ENCODE measurements at regions not wholly inside any gene's neighbourhood (a gene's known extent, or its start where the extent isn't known, plus 50 kb on each side); places are given as distances from the start of the nearest gene placed in this dataset.
"Not testable (repeated sequence)": the region's sequence is repeated elsewhere in the genome, so short reads cannot be mapped to it uniquely, and the experiment has no call there.

DNA sequence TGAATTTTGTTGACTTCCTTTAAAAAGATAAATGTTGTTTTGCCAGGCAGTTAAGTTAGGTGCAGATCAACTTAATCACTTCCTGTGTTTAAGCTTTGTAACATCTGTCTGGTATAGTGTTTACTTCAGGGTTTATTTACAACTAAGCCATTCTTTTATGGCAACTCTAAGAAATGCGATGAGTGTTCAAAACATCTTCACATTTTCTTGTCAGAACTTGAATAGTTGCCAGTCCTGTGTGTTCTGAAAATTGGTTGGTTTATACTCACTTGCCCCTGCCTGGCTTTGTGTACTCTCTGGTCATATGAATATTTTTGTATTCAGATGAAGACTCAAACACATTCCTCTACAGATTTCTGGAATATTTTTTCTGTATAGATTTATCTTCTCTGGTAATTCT, 327.2 kb downstream of the MDFIC start:
- DNase-seq = no peak

DNA sequence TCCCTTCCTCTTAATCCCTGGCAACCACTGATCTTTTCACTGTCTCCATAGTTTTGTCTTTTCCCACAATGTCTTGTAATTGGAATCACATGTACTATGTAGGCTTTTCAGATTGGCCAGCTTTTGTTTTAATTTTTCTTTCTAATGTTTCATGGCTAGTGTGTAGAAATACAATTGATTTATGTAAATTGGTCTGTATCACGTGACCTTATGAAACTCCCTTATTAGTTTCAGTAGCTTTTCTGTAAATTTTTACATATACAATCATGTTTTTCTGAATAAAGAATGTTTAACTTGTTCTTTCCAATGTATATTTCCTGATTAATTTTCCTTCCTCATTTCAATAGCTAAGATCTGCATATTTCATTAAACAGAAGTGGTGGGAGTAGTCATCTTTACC, 319.3 kb downstream of the MDFIC start:
- no peak for DNase-seq

DNA sequence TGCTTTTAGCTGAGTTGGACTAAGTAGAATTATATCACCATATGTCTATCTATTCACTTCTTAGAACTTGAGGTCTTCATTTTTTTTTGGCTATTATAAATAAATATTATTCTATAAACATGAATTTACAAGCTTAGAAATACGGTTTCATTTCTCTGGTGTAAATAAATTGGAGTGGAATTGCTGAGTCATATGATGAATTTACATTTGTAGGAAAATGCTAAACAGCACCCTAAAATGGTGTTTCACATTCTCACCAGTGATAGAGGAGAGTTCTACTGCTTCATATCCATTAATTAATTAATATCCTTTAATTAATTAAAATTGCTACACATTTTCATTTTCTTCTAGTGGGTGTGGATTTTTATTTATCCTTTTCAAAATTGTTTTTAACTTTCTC, 318.3 kb downstream of the MDFIC start:
- no peak for DNase-seq

DNA sequence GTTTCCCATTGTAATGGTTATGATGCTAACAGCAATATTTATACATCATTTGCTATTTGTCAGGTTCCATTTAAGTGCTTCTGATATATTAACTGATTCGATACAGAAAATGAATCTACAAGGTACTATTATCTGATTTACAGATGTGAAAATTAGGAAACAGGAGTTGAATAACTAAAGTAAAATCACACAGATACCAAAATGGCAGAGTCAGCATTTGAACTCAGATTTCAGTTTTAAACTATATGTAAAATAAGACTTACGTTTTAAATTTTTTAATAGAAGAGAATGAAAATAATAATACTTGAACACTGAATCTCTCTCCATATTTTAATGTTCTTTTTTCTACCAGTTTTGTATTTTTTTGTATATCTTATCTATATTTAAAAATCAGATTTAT, 313.2 kb downstream of the MDFIC start:
- no peak for DNase-seq

DNA sequence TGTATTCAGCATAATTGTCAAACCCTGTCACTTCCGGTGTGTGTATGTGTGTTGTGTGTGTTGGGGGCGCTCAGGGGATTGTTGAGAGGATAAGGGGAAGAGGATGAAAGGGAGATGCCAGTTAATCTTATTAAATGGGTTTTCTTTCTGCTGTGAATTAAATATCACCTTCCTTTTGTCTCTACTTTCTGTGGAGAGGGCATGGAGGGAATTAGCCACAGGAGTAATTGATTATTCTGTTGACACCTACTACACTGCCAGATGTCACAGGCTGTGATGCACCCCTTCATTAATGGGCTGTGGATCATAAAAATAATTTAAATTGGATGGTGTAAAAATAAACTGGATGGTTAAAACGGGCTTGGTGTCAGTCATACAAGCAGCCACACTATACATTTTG, 311.9 kb downstream of the MDFIC start:
- no peak for DNase-seq

DNA sequence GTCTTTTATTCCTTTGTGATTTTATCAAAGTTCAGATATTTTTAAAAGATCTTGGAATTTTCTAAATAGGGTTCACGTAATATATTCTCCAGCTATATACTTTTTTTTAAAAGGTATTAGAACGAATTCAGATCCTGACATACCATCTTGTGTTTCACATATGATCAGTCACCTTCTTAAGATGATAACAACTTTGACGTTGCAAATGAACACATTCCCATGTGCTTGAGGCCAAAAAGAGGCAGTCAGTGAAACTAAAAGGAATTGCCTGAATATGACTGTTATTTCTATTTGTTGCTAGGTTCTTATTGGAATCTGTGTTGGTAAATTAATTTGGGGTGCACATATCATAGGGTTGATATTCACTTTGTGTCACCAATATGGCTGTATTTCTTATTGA, 310.1 kb downstream of the MDFIC start:
- no peak for DNase-seq

DNA sequence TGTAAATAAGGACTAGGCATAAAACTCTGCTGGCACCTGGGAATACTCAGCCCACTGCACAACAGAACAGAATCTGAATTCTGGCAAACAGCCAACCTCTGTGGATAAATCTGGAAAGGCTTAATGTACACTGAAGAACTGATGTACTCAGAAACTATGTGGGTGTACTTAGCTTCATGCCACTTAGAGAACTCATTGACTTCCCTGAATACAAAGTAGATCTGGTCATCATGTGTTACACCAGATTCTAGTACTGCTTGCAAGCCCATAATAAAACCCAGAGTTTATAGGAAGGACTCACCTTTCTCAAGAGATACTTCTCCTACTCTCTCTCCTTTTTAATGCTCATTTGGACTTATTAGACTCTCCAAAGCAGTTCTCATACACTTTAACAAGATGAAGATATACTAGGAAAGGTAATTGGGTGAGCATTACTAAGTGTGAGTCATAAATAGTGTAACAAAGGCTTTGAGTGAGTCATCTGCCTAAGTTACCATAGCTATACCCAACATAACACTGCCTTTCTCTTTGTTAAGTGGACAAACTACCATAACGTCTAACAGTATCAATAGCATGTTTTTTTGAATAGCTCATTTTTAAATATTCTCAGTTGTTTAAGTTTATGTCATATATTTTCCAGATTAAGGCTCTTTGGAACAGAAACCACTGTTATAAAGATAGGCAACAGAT, 309.1 kb downstream of the MDFIC start:
- DNase-seq = peak; percentile 57

DNA sequence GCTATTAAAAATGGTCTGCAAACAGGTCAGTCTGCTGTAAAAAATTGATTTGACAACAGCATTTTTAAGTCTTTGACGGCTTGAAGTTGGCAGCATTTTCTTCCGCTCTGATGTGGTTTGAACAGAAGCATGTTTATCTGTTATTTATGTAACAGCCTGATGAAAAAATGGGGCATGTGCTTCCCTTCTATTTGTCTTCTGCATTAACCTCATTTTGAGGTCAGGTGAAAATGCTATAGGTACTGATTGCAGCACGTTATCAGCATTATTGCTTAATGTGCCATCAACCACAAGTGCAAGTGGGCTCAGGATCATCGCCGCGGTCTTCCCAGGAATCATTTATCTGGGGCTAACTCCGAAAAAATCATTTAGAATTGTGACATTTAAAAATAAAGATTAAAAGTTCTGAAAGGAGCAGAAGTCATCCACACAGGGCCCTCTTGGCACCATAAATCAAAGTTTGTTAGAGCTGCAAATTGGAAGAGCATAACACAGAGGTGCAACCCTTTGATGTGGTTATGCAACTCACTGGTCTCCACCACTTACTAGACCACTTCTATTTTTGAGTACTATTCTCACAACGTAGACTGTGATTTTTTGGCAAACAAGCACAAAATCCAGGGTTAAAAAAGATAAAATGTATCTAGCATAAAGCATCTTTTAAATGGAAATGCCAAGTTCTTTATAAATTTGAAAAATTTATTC, 307.7 kb downstream of the MDFIC start:
- DNase-seq = no peak

DNA sequence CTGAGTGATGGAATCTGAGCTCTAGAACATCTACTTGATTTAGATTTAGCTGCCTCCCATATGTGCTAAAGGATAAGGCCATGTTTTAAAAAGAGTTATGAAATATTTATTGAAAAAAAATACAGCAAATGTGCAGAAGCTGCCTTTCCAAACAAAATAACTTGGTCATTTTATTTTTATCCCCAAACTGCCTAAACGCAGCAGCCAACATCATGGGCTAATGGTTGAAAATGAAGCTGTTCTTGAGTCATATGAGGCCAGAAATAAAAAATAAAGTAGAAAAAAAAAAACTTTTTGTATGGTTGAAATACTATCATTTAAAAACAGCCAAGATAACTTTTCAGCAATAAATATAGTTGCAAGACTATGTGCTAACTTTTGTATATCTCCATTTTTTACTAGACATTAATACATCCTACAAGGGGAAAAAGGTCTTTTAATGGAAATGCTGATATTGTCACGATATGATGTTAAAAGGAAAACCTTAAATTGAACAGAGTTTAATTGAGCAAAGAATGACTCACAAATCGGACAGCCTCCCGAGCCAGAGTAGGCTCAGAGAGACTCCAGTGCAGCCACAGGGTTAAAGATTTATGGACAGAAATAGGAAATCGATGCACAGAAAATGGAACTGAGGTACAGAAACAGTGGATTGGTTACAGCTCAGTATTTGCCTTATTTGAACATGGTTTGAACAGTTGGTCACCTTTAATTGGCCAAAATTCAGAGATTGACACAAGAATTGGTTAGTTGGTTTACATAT, 305.8 kb downstream of the MDFIC start:
- DNase-seq = no peak

DNA sequence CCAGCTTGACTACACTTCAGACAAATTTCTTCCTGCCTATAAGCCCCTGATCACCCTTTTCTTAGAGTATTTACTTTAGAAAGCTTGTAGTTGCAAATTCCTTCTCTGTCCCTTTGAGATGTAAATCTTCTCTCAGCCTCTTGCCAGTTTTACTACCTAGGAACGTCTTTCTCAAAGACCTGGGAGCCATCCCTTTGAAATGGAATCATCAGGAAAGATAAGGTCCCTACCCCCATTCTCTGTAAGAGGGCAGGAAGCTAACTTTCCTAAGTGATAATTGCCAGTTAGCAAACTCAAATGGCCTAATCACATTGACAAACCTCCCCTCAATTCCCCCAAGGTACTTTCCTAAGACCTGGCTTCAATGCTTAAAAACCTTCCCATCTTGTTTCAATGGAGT, 304.5 kb downstream of the MDFIC start:
- no peak for DNase-seq

DNA sequence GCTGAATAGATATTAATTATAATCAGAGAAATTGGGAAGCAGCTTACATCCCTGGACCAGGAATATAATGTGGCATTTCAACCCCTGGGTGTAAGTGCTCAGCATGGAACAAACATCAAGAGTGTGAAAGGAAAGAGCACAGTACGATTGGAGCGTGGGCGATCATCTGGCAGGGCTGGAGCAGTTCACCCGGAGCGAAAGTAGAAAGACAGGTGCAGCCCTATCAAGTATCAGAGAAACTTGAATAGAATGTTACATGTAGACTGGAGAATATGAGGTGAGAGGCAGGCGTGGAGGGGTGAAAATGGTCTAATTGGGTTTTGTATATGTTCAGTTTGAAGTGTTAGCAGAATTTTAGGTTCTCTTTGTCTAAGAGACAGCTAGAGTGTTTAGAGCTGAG, 303.0 kb downstream of the MDFIC start:
- DNase-seq = no peak

DNA sequence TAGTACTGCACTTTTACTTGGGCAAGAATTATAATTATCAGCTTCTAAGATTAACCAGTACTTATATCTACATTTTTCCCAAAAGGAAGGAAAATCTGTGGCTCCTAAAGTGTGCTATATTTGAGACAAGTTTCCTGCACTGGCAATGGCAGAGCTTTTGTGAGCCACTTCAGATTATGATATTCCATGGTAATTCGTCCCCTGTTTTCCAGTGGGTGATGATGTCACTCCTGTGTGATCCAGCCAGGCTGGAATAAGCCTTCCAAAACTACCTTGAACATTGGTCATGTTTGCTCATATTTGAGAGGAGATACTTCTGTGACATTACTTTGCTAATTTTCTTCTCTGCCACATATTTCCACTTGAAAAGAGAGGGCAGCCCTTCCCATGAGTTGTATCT, 302.1 kb downstream of the MDFIC start:
- DNase-seq = no peak

DNA sequence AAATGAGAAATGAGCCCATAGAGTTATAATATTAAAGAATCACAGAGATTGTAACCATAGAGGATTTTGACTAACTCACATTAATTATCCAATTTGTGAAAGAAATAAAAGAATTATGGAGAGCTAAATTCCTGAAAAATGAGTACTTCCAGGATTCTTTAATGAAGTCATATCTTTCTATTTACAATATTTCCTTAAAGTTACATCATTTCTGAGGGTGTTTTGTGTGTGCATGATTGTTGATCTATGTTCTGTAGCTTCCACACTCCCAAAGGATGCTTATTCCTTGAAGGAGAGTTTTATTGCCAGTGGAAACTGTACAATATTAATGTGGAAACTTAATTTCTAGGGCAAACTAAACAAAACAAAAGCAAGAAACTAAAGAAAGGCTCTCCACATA, 299.6 kb downstream of the MDFIC start:
- DNase-seq = no peak

DNA sequence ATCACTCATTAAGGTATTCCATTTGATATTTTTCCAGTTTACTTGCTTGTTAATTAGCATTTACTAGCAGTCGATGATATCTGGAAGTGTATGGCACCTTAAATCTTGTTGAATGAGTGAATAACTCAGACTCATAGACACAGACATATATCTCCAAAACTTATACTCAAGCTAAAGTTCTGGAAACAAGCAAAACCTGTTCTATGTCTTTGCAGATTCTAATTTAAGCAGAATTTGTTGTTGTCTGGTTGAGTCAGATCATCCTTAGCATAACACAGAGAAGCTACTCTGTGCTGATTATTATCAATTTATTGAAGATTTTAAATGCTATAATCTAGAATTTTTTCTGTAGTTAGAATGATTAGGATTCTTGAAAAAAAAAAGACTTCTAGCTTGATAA, 296.2 kb downstream of the MDFIC start:
- DNase-seq = no peak

DNA sequence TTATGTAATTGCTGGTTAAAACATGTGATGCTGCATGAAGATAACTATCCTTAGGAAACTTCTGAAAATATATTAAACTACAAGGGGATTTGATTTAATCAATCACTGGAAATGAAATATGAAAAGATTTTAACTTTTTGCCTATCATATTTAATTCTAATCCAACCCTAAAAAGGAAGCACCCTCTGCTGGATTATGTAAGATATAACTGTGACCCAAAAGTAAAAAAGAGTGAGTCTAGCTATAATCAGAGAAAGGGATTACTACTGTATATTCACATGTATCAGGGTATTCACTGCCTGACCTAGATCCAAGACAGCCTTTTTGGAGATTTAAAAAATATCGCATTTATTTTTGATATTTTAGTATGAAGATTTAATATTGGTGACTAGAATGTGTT, 295.5 kb downstream of the MDFIC start:
- DNase-seq = no peak

DNA sequence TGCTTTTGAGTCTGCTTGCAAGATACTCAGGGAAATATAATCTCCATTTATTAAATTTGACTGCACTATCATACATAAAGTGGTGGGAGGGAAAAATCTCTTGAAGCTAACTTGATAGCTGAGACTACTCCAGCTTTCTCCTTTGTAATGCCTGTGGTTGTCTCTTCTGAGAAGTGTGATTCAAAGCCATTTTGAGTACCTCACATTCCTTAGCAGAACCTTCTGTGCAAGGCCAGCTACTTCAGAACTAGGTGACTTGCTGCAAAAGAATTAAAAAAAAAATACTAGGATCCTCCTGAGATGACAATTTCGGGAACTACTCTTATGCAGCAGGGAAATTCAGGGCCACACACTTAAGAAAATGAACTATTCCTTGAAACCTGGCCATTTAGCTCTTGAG, 294.8 kb downstream of the MDFIC start:
- DNase-seq = no peak

DNA sequence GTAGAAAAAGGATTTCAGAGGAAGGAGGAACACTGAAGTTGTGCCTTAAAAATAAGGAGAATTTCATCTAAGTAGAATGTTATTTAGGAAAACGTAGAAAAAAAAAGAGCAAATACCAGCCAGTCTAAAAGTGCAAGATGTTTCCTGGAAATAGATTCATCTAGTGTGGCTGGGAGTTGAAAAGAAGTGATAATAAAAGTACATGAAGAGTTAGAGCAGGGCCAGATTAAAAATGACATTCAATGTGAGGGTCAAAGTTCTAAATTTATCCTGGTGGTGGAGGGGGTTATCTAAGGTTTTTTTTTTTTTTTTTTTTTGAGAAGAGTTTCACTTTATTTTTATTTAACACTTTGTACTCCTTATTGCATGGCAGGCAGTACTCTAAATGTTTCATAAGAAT, 289.3 kb downstream of the MDFIC start:
- no peak for DNase-seq

DNA sequence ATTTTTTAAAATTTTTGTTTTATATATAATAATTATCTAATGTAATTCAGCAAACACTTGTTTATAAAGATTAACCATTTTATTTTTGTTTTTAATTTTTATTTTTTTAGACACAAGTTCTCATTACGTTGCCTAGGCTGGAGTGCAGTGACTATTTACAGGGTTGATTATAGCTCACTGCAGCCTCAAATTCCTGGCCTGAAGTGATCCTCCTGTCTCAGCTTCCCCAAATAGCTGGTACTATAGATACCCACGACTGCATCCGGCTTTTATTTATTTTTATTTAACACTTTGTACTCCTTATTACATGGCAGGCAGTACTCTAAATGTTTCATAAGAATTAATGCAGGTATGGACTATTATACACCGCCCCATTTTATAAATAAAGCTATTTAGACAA, 288.7 kb downstream of the MDFIC start:
- no peak for DNase-seq

DNA sequence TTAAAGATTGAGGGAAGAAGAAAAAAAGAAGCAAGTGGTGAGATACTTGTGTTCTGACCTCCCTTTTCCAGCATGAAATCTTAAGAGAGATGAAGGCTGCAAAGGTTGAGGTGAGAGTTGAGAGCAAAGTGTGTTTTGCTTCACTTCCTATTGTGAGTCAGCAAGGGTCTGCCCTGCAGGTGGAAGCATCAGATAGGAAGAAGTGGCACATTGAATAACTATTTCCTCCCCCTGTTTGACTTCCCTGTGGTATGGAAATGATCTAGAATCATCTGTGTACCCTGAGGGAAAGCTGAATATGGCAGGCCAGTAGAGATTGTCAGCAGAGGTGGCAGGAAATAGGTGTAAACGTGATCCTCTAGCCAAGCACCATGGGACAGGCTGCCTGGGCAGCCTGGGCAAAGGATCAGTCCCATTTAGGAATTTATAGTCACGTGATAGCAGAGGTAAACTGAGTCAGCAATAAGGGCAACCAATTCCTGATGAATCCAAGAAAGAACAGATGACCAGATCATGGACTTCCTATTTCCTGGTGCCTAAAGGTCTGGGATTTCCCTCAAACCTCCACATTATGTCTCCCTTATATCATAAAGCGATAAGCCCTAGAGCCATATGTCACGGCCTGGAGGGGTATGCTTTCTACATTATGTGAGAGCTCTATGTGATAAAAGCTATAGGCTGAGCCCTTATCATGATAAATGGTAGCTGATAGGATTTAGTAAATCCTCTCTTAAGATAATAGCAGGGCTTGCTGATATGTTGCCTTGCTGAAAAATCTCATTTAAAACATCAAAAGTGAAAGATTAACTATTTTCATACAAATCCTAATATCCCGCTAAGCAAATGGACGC, 287.0 kb downstream of the MDFIC start:
- no peak for DNase-seq

DNA sequence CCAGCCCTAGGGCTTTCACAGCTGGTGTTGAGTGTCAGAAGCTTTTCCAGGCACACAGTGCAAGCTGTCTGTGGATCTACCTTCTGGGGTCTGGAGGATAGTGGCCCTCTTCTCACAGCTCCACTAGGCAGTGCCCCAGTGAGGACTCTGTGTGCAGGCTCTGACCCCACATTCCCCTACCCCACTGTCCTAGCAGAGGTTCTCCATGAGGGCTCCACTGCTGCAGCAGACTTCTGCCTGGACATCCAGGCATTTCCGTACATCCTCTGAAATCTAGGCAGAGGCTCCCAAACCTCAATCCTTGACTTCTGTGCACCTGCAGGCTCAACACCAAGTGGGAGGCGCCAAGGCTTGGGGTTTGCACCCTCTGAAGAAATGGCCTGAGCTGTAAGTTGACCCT, 284.5 kb downstream of the MDFIC start:
- not testable (repeated sequence) for DNase-seq

DNA sequence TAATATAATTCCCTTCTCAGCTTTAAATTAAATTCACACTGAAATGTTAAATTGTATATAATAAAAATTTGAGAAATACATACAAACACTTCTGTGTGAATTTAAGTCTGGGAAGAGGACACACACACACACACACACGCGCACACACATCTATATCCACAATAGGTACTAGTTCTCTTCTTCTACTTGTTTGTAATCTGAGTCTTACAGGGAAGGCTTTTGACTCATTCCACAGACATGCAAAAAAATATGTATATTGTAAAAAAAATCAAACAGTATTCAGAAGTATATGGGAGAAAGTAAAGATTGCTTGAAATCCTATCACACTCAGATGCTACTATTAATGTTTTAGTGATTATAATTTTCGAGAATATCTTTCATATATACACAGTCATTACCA, 276.2 kb downstream of the MDFIC start:
- no peak for DNase-seq

DNA sequence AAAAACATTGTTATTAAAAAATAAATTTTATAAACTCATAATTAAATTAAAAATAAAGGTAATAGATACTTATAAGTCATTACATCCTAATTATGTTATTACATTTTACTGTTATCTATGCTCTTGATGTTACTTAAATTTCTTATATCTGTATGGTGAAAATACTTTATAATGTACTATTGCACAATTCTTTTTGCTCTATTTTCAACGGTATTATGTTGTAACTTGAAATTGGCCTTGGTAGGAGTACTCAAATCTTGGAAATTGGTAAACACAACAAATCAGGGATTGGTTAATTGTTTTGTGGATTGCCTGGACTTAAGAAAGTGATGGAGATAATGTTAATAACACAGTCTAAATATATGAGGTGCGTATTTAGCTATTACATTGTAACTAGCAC, 273.3 kb downstream of the MDFIC start:
- DNase-seq = no peak

DNA sequence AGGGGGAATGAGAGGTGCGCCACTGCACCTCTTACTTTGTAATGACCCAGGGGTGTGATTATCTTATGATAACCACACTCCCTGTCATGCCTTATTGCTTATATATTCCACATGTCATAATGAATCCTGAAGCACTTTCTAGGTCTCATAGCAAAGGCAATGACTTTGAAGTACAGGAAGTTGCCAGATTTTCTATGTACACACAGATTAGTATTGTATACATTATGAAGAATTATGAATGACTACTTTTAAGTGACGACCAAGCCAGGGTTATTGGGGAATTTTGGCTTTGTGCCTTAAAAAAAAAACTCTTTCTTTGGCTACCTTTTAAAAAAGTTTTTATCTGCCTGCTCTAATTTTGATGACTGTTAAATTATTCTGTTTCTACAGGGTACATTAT, 269.6 kb downstream of the MDFIC start:
- no peak for DNase-seq

All from amniotic stem cell (primary cell).